Fibroblast of skin of back (primary cell): ENCODE measurements at regions not wholly inside any gene's neighbourhood (a gene's known extent, or its start where the extent isn't known, plus 50 kb on each side); places are given as distances from the start of the nearest gene placed in this dataset.

Source experiments
- DNase-seq: peaks from one replicate; pipeline ENCODE4 v3.0.0-alpha.2; 2013

- peak; percentile 47 for DNase-seq
Measured at GRCh38 chr4:123283371-123283895, 113.2 kb upstream of the SPRY1 start.

- peak; percentile 84 for DNase-seq
Measured at GRCh38 chr4:123284168-123284567, 112.4 kb upstream of the SPRY1 start.

GRCh38 chr4:123286903-123287466 is 109.6 kb upstream of the SPRY1 start:
- DNase-seq: no peak

GRCh38 chr4:123288309-123289025 is 108.1 kb upstream of the SPRY1 start:
- no peak for DNase-seq

GRCh38 chr4:123291329-123291728 is 105.3 kb upstream of the SPRY1 start:
- DNase-seq: no peak

GRCh38 chr4:123297836-123298235 is 98.8 kb upstream of the SPRY1 start:
- DNase-seq: no peak

GRCh38 chr4:123298261-123298660 is 98.3 kb upstream of the SPRY1 start:
- peak; percentile 24 for DNase-seq

GRCh38 chr4:123298801-123299200 is 97.8 kb upstream of the SPRY1 start:
- peak; percentile 60 for DNase-seq

GRCh38 chr4:123299212-123299691 is 97.3 kb upstream of the SPRY1 start:
- peak; percentile 77 for DNase-seq

- no peak for DNase-seq
Measured at GRCh38 chr4:123300222-123301039, 96.2 kb upstream of the SPRY1 start.

GRCh38 chr4:123301923-123302322 is 94.7 kb upstream of the SPRY1 start:
- no peak for DNase-seq

GRCh38 chr4:123304151-123304964 is 92.2 kb upstream of the SPRY1 start:
- no peak for DNase-seq

- DNase-seq: no peak
Measured at GRCh38 chr4:123305736-123306135, 90.9 kb upstream of the SPRY1 start.

- DNase-seq: no peak
Measured at GRCh38 chr4:123306769-123307168, 89.8 kb upstream of the SPRY1 start.

GRCh38 chr4:123308667-123309066 is 87.9 kb upstream of the SPRY1 start:
- no peak for DNase-seq

GRCh38 chr4:123312116-123312515 is 84.5 kb upstream of the SPRY1 start:
- DNase-seq: no peak

- no peak for DNase-seq
Measured at GRCh38 chr4:123312951-123313592, 83.5 kb upstream of the SPRY1 start.

- DNase-seq: no peak
Measured at GRCh38 chr4:123315617-123316016, 81.0 kb upstream of the SPRY1 start.

- DNase-seq: no peak
Measured at GRCh38 chr4:123317211-123317610, 79.4 kb upstream of the SPRY1 start.

GRCh38 chr4:123319639-123320038 is 77.0 kb upstream of the SPRY1 start:
- DNase-seq: no peak

GRCh38 chr4:123323998-123324397 is 72.6 kb upstream of the SPRY1 start:
- DNase-seq: no peak

- no peak for DNase-seq
Measured at GRCh38 chr4:123325241-123325681, 71.3 kb upstream of the SPRY1 start.
